Keratinocyte (primary cell): ENCODE measurements at regions not wholly inside any gene's neighbourhood (a gene's known extent, or its start where the extent isn't known, plus 50 kb on each side); places are given as distances from the start of the nearest gene placed in this dataset.

Source experiments
- DNase-seq: peaks from one replicate; pipeline ENCODE4 v3.0.0-alpha.2; 2011; ENCODE audit warnings: low read depth, missing footprints, low spot score
- FAIRE-seq: peaks from 2 replicates; lab custom pipeline; 2011; peaks lifted over from hg19 to GRCh38; lab: Jason Lieb, UNC
- H2AFZ ChIP-seq: 2 replicates; pipeline ENCODE4 v1.6.0; 2012; ENCODE audit warnings: low read length, control low read depth, inconsistent platforms; ENCODE audit not compliant: control insufficient read depth
- H3K27ac ChIP-seq: 2 replicates; pipeline ENCODE4 v1.5.1; 2011; ENCODE audit warnings: low read length; ENCODE audit not compliant: control insufficient read depth, insufficient read depth
- H3K27me3 ChIP-seq: 3 replicates; pipeline ENCODE4 v1.6.0; 2011; ENCODE audit warnings: low read length; ENCODE audit not compliant: control insufficient read depth, insufficient read depth; ENCODE audit errors: extremely low read depth
- H3K36me3 ChIP-seq, 2 experiments: 2 replicates in 1 of 2; 3 replicates in 1 of 2; pipeline ENCODE4 v1.5.1; 2011; ENCODE audit warnings: low read length in 2 of 2, mild to moderate bottlenecking in 1 of 2; ENCODE audit not compliant: control insufficient read depth in 2 of 2, insufficient read depth in 2 of 2; ENCODE audit errors: extremely low read depth in 1 of 2
- H3K4me1 ChIP-seq: 3 replicates; pipeline ENCODE4 v1.5.1; 2011; ENCODE audit warnings: low read length; ENCODE audit not compliant: control insufficient read depth, insufficient read depth; ENCODE audit errors: extremely low read depth
- H3K4me2 ChIP-seq: 3 replicates; pipeline ENCODE4 v1.6.0; 2011; ENCODE audit warnings: low read depth, low read length; ENCODE audit not compliant: control insufficient read depth, insufficient read depth; ENCODE audit errors: extremely low read depth
- H3K4me3 ChIP-seq, 3 experiments: fragments of 200-600 bp in 1 of 3; sonication (generic) in 1 of 3; 2 replicates in 2 of 3; 3 replicates in 1 of 3; pipeline ENCODE4 v1.5.1; 2011 to 2016; ENCODE audit warnings: low read length in 3 of 3, mild to moderate bottlenecking in 3 of 3, control low read depth in 2 of 3, inconsistent platforms in 1 of 3, low read depth in 1 of 3, mixed read lengths in 1 of 3, mixed run types in 1 of 3, moderate library complexity in 1 of 3; ENCODE audit not compliant: control insufficient read depth in 2 of 3, insufficient read depth in 2 of 3; ENCODE audit errors: extremely low read depth in 1 of 3
- H3K79me2 ChIP-seq: 2 replicates; pipeline ENCODE4 v1.6.0; 2012; ENCODE audit warnings: low read length; ENCODE audit not compliant: control insufficient read depth, insufficient read depth
- H3K9ac ChIP-seq: 3 replicates; pipeline ENCODE4 v1.6.0; 2011; ENCODE audit warnings: low read length; ENCODE audit not compliant: control insufficient read depth, insufficient read depth; ENCODE audit errors: extremely low read depth
- H3K9me1 ChIP-seq: 3 replicates; pipeline ENCODE4 v1.6.0; 2011; ENCODE audit warnings: low read length; ENCODE audit not compliant: control insufficient read depth, insufficient read depth; ENCODE audit errors: extremely low read depth
- H3K9me3 ChIP-seq: 2 replicates; pipeline ENCODE4 v1.5.1; 2012; ENCODE audit warnings: low read depth, low read length; ENCODE audit not compliant: control insufficient read depth
- H4K20me1 ChIP-seq: 3 replicates; pipeline ENCODE4 v1.6.0; 2011; ENCODE audit warnings: low read length; ENCODE audit not compliant: control insufficient read depth, insufficient read depth; ENCODE audit errors: extremely low read depth
- EZH2 ChIP-seq: IDR thresholded peaks from one replicate; pipeline ENCODE4 v1.6.1; 2012; ENCODE audit warnings: inconsistent platforms, mild to moderate bottlenecking, low read length, moderate library complexity
- dilution Hi-C: fragments of 300-500 bp; cut with MboI; formaldehyde crosslinking; loops from one replicate; pipeline ENCODE4 v1.7.0; 2020; ENCODE audit warnings: low sequenced_read_pairs; ENCODE audit not compliant: extremely low pct_ligation_motif_present
- TF ChIP-seq, protein P1 (sequence below), 3 experiments: IDR thresholded peaks in 1 of 3; conservative IDR thresholded peaks in 1 of 3; optimal IDR thresholded peaks in 1 of 3; 2 replicates in 2 of 3; 3 replicates in 1 of 3; pipeline versions ENCODE3 to v1.5.1; 2011; ENCODE audit warnings: low read length in 3 of 3, mild to moderate bottlenecking in 3 of 3, moderate library complexity in 2 of 3, control low read depth in 1 of 3, inconsistent platforms in 1 of 3; ENCODE audit not compliant: insufficient read depth in 2 of 3; ENCODE audit errors: extremely low read depth in 1 of 3

DNA sequence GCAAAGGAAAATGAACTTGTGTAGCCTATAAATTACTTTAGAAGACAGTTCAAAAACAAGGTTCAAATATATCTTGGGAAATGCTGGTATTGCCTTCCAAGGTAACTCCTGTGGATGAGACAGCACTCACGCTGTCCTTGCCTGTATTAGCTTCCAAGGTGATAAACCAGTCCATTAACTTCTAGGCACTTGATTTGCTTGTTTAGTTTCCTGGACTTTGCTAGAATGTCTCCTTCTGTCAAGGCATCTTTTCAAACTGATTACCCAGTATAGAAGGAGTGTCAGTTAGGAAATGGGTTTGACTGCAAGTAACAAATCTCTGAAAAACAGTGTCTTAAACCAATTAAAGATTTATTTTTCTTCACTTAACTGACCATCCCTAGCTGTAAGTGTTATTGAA is 103.4 kb upstream of the SLC22A23 start:
- dilution Hi-C loops = no loop called here
- no peak overlapping the region for H3K9ac ChIP-seq
- no peaks in the 10 kb centered on the region for H3K9me3 ChIP-seq
- H3K4me2 ChIP-seq = no peak overlapping the region
- H2AFZ ChIP-seq = no peak overlapping the region
- no peak overlapping the region for H3K4me3 ChIP-seq
- H3K9me1 ChIP-seq = no peaks in the 10 kb centered on the region
- no peak for TF ChIP-seq EZH2
- TF ChIP-seq, protein P1, sequence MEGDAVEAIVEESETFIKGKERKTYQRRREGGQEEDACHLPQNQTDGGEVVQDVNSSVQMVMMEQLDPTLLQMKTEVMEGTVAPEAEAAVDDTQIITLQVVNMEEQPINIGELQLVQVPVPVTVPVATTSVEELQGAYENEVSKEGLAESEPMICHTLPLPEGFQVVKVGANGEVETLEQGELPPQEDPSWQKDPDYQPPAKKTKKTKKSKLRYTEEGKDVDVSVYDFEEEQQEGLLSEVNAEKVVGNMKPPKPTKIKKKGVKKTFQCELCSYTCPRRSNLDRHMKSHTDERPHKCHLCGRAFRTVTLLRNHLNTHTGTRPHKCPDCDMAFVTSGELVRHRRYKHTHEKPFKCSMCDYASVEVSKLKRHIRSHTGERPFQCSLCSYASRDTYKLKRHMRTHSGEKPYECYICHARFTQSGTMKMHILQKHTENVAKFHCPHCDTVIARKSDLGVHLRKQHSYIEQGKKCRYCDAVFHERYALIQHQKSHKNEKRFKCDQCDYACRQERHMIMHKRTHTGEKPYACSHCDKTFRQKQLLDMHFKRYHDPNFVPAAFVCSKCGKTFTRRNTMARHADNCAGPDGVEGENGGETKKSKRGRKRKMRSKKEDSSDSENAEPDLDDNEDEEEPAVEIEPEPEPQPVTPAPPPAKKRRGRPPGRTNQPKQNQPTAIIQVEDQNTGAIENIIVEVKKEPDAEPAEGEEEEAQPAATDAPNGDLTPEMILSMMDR (optimal IDR thresholded peaks at IDR 0.05 in 1 of 3, IDR thresholded peaks at IDR 0.05 in 1 of 3, conservative IDR thresholded peaks at IDR 0.05 in 1 of 3; ENCODE audit: extremely low read depth in 1 of 3, insufficient read depth in 2 of 3, low read length in 3 of 3) = no peak
- no peaks in the 10 kb centered on the region for H4K20me1 ChIP-seq
- H3K36me3 ChIP-seq = no peaks in the 10 kb centered on the region
- H3K4me1 ChIP-seq = no peaks in the 10 kb centered on the region
- no peak overlapping the region for H3K27ac ChIP-seq
- peaks cover 3% of the 10 kb centered on the region for H3K27me3 ChIP-seq
- no peaks in the 10 kb centered on the region for H3K79me2 ChIP-seq
- DNase-seq = no peak
- no peak for FAIRE-seq

DNA sequence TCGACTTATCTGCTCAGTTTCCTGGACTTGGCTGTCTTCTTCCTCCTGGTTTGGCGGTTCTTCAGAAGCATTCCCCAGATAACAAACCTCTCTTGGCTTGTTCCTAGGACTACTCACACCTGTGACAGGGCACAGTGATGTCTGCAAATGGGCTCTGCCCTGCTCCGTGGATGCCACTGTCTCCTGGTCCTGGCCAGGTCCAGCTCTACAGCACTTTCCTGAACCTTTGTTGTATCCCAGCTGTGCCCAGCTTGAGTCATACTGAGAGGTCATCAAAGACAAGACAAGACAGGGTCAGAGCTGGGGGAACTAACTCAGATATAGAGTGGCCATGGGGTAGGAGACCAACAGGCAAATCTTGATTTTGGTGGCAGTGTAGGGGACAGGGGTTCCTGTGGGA is 102.7 kb upstream of the SLC22A23 start:
- dilution Hi-C loops = no loop called here
- H3K4me3 ChIP-seq = no peak overlapping the region
- FAIRE-seq = no peak

More for the DNA sequence above, 102.7 kb upstream of the SLC22A23 start:
- Histone ChIP-seq H2AFZ (no peak overlapping the region), H3K36me3 (no peaks in the 10 kb centered on the region), H3K79me2 (no peaks in the 10 kb centered on the region), H3K9me1 (no peaks in the 10 kb centered on the region), H4K20me1 (no peaks in the 10 kb centered on the region), H3K9me3 (no peaks in the 10 kb centered on the region), H3K4me2 (no peak overlapping the region), H3K9ac (no peak overlapping the region), H3K27me3 (peaks cover 3% of the 10 kb centered on the region), H3K4me1 (no peaks in the 10 kb centered on the region), H3K27ac (no peak overlapping the region)
- TF ChIP-seq, protein P1 (optimal IDR thresholded peaks at IDR 0.05 in 1 of 3, IDR thresholded peaks at IDR 0.05 in 1 of 3, conservative IDR thresholded peaks at IDR 0.05 in 1 of 3; ENCODE audit: extremely low read depth in 1 of 3, insufficient read depth in 2 of 3, low read length in 3 of 3) = no peak
- no peak for TF ChIP-seq EZH2
- DNase-seq = no peak
